AG08395 (cell line): ENCODE measurements at regions not wholly inside any gene's neighbourhood (a gene's known extent, or its start where the extent isn't known, plus 50 kb on each side); places are given as distances from the start of the nearest gene placed in this dataset.
"Not testable (repeated sequence)": the region's sequence is repeated elsewhere in the genome, so short reads cannot be mapped to it uniquely, and the experiment has no call there.

ENCODE experiments used
- DNase-seq: peaks from one replicate; pipeline ENCODE4 v3.0.0; 2012; ENCODE audit warnings: mixed read lengths, low spot score

DNA sequence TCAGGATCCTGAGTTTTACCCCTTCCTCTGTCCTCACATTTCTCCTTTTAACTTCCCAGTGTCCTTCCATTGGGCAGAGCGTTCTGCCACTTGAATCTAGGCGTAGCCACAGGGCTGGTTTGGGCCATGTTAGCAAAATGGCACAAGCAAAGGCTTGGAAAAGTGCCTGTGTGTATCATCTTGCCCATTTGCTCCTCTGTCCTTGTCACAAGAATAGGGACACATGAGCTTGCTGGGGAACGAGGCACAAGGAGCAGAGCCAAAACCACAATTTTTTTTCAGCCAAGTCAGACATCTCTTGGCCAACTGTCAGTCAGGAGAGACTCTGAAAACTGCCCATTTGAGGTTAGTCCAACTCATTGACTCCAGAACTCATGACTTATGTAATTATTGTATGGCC, 285.2 kb downstream of the ZNF248 start:
- no peak for DNase-seq

DNA sequence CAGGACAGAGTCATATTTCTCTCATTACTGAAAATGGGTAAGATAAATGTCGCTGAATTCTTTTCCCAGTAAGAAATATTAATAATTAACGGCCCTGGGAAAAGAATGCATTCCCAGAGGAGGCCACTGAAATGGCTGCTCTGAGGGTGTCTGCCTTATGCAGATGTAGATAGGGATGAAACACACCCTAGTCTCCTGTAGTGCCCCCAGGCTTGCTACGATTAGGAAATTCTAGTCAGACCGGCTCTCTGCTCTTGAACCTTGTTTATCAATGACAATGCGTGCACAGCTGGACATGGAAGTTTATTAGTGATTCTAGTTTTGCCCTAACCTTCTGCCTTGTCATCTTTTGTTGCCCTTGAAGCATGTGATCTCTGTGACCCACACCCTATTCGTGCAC, 291.1 kb downstream of the ZNF248 start:
- no peak for DNase-seq

DNA sequence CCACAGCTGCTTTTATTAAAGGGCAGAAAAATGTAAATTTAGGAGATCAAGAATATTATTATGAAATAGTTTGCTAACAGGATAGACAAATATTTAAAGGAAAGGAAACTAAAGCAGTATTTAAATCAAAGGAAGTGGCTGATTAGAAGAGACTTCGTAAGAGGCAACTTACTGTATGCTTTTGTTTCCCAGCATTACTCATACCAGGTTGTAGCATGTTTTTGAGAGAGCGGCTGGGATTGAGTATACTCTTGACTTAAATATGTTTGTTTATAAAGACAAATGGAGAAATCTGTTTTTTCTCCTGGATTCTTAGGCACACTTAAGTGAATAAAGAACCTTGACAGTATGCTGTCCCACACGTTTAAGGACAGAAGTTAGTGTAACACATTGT, 293.7 kb downstream of the ZNF248 start:
- DNase-seq = no peak

DNA sequence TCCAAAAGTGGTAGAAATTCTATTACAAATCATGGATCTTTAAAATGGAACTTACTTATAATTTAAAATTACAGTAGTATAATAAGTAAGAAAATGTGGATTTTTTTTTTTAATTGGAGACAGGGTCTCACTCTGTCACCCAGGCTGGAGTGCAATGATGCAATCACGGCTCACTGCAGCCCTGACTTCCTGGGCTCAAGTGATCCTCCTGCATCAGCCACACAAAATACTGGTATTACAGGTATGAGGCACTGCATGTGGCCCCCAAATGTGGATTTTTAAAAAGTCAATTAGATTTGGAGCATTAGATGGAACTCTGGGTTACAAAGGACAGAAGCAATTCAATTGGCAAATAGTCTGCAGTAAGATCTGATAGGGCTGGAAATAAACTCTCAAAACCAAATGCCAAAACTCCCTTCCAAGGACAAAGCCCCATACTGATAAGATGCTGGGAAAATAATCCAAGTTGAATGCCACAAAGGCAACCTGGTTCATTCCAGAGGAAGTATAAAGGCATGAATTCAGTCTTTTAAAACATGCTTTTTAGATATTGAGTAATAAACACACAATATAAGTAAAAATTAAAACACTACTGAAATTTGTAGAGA, 294.2 kb downstream of the ZNF248 start:
- no peak for DNase-seq

DNA sequence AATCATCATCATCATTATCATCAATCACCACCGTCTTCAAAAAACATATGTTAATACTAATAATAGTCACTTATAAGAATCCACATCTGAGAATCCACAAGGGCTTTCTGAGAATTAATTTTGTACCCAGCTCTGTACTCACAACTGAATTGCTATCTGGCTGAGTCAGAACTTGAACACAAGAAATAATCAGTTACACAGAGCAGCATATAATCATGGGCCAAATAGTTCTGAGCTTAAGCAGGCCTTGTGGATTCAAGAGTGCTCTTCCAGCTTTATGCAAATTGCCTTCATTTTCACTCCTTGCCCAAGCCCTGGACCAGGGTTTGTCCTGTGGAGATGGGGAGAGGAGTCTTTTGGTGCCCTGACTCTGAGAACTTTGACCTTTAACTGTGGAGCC, 304.5 kb downstream of the ZNF248 start:
- DNase-seq = no peak

DNA sequence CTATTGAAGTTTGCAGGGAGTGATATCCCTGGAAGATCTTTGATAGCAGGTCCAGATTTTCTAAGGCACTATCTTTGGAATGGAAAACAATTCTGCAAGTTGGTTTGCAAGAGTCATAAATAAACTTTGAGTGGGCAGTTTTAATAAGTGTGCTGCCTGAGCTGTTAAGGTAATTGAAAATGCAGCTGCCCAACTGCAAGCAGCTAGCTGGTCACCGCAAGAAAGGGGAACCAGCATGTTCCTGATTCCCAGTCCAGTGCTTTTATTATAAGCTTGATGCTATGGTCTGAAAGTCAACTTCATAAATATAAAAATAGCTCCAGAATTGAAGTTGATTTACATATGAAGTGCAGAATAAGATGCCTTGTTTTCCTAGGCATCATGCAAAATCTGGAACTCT, 308.4 kb downstream of the ZNF248 start:
- no peak for DNase-seq

DNA sequence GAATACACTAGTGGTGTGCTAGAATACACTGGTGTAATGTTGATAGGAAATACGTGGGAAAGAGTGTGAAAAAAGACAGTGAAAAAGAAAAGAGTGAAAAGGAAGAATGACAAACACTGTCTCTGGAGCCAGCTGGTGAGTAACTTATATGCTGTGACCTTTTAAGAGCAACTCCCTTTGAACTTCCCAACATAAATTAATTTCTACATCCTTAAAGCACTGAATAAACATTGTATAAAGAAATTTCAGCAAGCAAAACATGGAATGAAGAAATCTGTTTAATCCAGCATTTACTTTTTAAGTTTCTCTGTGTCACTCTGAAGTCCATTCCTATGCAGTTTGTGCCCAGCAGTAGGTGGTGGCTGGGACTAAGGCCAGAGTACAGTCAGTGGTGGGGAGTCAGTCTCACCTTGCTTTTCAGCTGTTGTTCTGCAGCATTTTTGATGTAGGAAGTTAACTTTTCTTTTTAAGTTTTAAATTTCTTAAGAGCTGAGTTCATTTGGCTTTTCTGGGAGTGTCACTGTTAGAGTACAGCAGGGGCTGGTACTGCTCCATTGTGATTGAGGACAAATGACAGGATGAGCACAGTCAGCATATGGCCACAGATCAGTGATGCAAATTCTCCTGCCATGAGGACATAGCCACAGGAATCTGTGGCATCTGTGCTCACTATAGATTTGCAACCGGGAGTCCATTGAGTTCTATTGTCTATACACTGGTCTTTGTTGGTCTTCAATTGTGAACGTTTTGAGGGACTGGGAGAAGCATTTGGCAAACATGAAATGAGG, 321.8 kb downstream of the ZNF248 start:
- peak; percentile 6 for DNase-seq

DNA sequence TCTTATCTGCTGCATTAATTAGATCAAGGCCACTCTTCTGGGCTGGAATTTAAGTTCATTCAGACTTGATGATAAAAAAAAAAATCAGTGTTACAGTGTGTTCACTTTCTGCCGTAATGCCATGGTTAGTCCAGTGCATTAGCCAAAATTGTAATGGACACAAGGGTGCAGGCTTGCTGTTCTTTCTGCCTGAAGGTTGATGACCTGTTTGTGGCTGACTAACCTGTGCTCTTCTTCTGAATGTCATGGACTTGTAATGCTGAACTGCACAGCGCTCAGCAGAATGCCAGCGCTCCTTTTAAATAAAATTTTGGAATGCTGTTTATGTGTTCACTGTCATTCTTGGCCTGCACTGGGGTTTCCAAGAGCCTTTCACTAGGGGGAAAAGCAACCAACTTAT, 323.2 kb downstream of the ZNF248 start:
- no peak for DNase-seq

DNA sequence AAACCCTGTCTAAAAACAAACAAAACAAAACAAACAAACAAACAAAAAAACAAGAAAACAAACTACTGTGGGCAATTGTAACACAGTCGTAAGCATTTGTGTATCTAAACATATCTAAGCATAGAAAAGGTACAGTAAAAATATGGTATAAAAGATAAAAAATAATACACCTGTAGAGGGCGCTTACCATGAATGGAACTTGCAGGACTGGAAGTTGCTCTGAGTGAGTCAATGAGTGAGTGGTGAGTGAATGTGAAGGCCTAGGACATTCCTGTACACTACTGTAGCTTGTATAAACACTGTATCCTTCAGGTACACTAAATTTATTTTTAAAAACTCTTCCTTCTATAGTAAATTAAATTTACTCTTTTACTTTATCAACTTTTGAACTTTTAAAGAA, 332.0 kb downstream of the ZNF248 start:
- DNase-seq = not testable (repeated sequence)

DNA sequence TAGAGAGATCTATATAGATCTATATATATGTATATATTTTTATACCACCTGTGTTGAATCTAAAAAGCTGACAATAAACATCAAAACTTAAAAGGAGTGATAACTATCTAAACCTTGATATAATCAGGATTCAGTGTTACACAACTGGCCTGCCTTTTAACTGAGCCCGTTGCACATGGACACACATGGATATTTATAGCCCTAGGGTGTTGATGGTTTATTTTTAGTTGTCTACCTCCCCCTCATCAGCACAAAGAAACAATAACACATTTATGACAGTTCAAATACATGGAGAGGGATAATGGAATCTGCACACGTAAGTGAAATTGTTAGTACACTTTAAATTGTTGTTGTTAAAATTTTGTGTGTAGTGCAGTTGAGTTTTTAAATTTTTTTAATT, 336.9 kb downstream of the ZNF248 start:
- no peak for DNase-seq

DNA sequence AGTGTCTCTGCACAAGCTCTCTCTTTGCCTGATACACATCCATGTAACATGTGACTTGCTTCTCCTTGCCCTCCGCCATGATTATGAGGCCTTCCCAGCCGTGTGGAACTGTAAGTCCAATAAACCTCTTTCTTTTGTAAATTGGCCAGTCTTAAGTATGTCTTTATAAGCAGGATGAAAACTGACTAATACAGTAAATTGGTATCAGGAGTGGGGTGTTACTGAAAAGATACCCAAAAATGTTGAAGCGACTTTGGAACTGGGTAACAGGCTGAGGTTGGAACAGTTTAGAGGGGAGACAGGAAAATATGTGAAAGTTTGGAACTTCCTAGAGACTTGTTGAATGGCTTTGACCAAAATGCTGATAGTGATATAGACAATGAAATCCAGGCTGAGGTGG, 346.9 kb downstream of the ZNF248 start:
- not testable (repeated sequence) for DNase-seq

DNA sequence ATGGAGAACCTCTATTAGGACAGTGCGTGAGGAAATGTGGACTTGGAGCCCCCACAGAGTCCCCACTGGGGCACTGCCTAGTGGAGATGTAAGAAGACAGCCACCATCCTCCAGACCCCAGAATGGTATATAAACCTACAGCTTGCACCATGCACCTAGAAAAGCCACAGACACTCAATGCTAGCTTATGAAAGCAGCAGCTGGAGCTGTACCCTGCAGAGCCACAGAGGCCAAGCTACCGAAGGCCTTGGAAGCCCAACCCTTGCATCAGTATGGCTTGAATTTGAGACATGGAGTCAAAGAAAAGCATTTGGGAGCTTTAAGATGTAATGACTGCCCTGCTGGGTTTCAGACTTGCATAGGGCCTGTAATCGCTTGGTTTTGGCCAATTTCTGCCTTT, 361.3 kb downstream of the ZNF248 start:
- no peak for DNase-seq

DNA sequence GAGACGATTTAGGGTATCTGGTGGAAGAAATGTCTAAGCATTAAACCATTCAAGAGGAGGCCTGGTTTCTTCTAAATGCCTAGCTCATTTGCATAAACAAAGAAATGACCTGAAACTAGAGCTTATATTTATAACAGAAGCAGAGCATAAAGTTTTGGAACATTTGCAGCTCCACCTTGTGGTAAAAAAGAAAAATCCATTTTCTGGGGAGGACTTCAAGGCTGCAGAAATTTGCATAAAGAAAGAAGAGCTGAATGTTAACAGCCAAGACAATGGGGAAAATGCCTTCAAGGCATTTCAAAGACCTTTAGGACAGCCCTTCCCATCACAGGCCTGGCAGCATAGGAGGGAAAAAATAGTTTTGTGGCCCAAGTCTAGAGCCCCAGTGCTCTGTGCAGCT, 362.0 kb downstream of the ZNF248 start:
- no peak for DNase-seq

DNA sequence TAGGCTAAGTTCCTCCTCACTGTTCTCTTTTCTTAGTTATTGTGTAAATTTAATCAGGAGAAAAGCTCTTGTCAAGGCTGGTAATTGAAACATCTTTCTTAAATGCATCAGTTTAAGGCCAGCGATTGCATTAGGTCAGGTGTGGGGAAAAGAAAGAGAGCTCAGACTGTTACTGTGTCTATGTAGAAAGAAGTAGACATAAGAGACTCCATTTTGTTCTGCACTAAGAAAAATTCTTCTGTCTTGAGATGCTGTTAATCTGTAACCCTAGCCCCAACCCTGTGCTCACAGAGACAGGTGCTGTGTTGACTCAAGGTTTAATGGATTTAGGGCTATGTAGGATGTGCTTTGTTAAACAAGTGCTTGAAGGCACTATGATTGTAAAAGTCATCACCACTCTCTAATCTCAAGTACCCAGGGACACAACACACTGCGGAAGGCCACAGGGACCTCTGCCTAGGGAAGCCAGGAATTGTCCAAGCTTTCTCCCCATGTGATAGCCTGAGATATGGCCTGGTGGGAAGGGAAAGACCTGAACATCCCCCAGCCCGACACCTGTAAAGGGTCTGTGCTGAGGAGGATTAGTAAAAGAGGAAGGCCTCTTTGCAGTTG, 364.1 kb downstream of the ZNF248 start:
- DNase-seq = not testable (repeated sequence)

DNA sequence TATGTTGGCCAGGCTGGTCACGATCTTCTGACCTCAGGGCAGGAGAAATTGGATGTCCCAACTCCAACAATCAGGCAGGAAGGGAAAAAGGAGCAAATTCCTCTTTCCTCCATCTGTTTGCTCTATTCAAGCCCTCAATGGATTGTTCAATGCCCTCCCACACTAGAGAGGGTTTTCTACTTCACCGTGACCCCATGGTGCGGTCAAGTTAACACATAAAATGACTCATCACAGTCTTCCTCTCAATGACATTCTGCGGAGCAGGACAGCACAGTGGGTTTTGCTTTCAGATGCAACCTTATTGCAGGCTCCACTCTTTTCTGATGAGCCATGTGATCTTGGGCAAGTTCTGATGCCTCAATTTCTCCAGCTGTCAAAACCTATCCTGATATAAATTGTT, 364.9 kb downstream of the ANKRD30A start:
- no peak for DNase-seq

DNA sequence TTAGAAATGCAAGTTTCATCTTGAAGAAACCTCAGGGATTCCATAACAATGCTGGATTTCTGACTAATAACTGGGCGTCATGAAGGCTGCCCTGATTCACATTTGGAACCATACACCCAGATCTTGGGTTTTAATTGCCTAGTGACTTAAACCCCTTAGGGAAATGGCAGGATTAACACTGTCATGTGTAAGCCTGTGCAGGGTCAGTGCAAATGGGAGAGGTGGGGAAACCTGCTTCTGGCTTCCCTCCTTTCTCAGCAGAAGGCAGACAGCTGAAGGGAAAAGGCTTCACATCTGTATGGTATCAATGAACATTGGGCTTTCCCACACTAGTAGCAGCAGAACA, 364.2 kb downstream of the ANKRD30A start:
- DNase-seq = no peak

DNA sequence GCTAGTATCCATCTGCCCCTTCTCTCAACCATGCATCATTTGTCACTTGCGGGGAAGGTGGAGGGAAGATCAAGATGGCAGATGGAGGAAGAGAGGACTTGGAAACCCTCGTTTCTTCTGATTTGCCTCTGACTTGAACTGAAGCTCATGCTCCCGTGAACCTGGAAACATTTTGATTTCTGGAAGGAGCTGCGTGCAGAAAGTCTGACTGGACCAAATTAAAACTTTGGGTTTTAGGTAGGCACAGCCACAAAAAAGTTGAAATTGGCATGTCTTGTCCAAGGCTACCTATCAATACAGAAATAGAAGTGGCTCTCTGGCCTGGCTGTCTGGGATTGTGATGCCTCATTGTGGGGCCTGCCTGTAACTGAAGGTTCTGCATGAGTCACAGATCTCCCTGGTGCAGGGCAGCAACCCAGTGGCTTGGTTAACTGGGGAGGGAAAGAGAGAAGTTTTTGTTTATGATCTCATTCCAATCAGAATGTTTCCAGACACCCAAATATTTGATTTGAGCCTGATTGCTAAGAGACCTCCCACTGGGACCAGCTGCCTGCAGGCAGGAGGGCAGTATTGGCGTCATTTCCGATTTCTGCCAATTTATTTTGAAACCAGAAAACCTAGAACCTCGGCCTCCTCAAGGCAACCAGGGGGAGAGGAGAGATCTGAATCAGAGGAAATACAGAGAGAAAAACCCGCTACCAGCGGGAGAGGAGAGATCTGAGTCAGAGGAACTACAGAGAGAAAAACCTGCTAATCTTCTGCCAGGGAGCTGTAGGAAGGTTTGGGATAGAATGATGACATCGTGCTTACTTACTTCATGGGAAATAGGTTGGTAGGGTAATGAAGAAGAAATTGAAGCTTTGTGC, 363.6 kb downstream of the ANKRD30A start:
- no peak for DNase-seq

DNA sequence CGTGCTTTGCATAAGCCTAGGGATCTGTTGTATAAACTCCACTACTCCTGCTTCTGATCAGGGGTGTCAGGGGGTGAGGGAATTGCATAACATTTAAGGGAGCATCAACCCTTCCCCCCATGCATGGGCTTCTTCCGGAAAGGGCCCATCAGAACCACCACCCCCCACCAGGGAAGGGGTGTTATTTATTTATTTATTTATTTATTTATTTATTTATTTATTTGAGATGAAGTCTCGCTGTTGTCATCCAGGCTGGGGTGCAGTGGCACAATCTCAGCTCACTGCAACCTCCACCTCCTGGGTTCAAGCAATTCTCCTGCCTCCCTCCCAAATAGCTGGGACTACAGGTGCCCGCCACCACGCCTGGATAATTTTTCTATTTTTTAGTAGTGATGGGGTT, 355.2 kb downstream of the ANKRD30A start:
- not testable (repeated sequence) for DNase-seq

DNA sequence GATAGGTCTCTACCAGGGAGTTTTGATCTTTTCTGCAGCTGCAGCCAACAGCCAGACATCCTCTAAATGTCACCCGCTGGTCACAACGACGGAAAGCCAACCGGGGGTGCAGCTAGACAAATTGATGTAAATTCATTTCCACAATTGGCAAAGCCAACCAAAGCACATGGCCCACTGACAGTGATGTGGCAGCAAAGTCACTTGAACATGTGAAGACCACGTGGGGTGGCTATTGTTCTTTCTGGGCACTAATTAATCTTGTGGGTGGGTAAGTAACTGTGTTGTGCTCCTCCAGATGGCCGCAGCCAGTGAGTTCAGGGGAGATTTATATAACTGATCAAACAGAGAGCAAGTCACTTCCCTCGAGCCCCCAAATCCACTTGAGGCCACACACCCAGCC, 354.1 kb downstream of the ANKRD30A start:
- no peak for DNase-seq

DNA sequence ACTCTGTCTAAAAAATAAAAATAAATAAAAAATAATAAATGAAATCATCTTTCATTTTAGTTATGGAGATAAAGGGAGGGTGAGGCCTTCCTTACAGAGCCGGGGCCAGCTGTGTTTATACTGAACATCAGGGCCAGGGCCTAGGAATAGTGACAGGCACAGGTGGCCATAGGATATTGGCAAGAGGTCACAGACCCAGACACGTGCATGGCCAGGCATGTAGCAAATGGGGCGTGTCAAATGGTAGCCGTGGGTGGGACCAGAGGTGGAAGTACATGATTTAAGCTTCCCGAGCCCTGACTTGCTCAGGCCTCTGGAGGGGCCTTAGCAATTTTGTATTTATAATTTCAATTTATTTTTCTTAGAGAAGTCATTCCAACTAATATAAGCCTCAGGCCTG, 353.0 kb downstream of the ANKRD30A start:
- DNase-seq = no peak

DNA sequence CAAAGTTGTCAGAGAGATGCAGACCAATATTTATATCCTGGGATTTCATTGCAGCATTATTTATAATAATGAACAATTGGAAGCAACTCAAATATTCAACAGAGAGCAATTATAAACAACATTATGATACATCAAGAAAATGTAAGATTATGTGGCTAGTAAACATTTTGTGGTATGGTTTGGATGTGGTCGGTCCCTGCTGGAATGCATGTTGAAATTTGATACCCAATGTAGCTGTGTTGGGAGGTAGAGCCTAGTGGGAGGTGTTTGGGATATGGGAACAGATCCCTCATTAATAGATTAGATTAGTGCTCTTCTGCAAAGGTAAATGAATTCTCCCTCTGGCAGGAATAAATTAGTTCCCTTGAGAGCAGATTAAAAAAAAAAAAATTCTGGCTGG, 350.9 kb downstream of the ANKRD30A start:
- DNase-seq = no peak

DNA sequence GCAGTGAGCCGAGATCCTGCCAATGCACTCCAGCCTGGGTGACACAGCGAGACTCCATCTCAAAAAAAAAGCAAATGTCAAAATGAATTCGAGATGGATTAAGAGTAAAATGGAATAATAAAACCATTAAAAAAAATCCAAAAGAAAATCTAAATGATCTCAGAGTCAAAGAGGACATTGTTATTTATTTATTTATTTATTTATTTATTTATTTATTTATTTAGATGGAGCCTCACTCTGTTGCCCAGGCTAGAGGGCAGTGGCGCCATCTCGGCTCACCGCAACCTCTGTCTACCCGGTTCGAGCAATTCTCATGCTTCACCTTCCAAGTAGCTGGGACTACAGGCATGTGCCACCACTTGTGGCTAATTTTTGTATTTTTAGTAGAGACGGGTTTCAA, 349.2 kb downstream of the ANKRD30A start:
- DNase-seq = no peak

DNA sequence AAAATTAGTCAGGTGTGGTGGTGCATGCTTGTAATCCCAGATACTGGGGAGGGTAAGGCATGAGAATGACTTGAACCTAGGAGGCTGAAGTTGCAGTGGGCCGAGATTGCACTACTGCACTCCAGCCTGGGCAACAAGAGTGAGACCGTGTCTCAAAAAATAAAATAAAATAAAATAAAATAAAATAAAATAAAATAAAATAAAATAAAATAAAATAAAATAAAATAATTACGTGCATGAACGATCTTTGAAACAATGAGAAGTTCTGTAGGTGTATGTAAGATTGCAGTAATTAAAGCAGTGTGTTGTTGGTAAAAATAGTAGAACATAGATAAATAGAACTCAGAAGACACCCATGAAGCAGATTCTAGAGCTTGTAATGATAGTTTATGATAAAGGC, 348.5 kb downstream of the ANKRD30A start:
- DNase-seq = no peak
